RCC 7860 (cell line): ENCODE measurements at regions not wholly inside any gene's neighbourhood (a gene's known extent, or its start where the extent isn't known, plus 50 kb on each side); places are given as distances from the start of the nearest gene placed in this dataset.
"Not testable (repeated sequence)": the region's sequence is repeated elsewhere in the genome, so short reads cannot be mapped to it uniquely, and the experiment has no call there.

Source experiments
- DNase-seq: peaks from one replicate; pipeline ENCODE4 v3.0.0-alpha.2; 2015; ENCODE audit warnings: low spot score
- FAIRE-seq: peaks from 2 replicates; lab custom pipeline; 2012; peaks lifted over from hg19 to GRCh38; lab: Jason Lieb, UNC

- not testable (repeated sequence) for DNase-seq, FAIRE-seq
These were observed 57.7 kb upstream of the RGS1 start for GRCh38 chr1:192517716-192518355.

- DNase-seq: no peak
- no peak for FAIRE-seq
These were observed 56.9 kb upstream of the RGS1 start for GRCh38 chr1:192518700-192519099.

- FAIRE-seq (no peak), DNase-seq (no peak)
These were observed 53.8 kb upstream of the RGS1 start for GRCh38 chr1:192521734-192522133.

GRCh38 chr1:192522673-192523072, 52.9 kb upstream of the RGS1 start:
- DNase-seq: no peak
- FAIRE-seq: no peak

- FAIRE-seq: no peak
- DNase-seq: no peak
These were observed 51.4 kb upstream of the RGS1 start for GRCh38 chr1:192524223-192524622.
